ENCODE measurements at regions not wholly inside any gene's neighbourhood (a gene's known extent, or its start where the extent isn't known, plus 50 kb on each side); places are given as distances from the start of the nearest gene placed in this dataset.

DNA sequence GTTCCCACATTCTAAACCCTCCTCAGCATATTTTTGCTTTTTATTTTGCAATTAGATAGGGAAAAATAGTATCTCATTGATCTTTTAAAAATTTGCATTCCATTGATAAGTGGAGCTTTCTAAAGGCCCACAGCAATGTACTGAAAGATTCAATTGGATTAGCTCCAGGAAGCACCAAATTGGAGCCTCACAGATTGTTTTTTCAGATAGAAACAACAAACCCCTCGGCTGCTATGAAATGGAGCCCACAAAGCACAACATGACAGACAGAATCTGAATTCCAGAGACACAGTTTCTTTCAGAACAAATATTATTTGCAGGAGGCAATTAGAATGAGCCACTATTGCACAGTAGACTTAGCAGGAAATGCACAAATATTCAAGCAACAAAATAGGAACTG lies 58.9 kb upstream of the KIF26B start:
- no peak for TF ChIP-seq EZH2 (IDR thresholded peaks at IDR 0.05; ENCODE audit: borderline replicate concordance, low read depth, low read length, severe bottlenecking)
- TF ChIP-seq, protein P1, sequence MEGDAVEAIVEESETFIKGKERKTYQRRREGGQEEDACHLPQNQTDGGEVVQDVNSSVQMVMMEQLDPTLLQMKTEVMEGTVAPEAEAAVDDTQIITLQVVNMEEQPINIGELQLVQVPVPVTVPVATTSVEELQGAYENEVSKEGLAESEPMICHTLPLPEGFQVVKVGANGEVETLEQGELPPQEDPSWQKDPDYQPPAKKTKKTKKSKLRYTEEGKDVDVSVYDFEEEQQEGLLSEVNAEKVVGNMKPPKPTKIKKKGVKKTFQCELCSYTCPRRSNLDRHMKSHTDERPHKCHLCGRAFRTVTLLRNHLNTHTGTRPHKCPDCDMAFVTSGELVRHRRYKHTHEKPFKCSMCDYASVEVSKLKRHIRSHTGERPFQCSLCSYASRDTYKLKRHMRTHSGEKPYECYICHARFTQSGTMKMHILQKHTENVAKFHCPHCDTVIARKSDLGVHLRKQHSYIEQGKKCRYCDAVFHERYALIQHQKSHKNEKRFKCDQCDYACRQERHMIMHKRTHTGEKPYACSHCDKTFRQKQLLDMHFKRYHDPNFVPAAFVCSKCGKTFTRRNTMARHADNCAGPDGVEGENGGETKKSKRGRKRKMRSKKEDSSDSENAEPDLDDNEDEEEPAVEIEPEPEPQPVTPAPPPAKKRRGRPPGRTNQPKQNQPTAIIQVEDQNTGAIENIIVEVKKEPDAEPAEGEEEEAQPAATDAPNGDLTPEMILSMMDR (IDR thresholded peaks at IDR 0.05; ENCODE audit: borderline replicate concordance, extremely low read depth, low read length, poor library complexity, severe bottlenecking), result no peak
